HCT116 (cell line): ENCODE measurements at regions not wholly inside any gene's neighbourhood (a gene's known extent, or its start where the extent isn't known, plus 50 kb on each side); places are given as distances from the start of the nearest gene placed in this dataset.

Source experiments
- ATAC-seq: fragments of 200-7000 bp; cut with Tn5 transposase; 2 replicates; pipeline ENCODE4 v1.9.1; 2020; ENCODE audit warnings: mild to moderate bottlenecking, moderate library complexity
- BruUV-seq: library from RNA; stranded (reverse); fragments of 400-500 nt; replicated peaks from 2 replicates; lab custom pipeline; 2021; lab: Mats Ljungman, UMichigan
- CTCF ChIA-PET: fragments of 300-600 bp; sonication (Branson Sonifier 250); formaldehyde crosslinking; loops from one replicate; lab custom pipeline; 2021; ENCODE audit warnings: antibody characterized with exemption; lab: Charles Lee
- POLR2A ChIA-PET: fragments of 300-600, 350-600 bp; sonication (Branson Sonifier 250); formaldehyde crosslinking; loops from one replicate; lab custom pipeline; 2021; ENCODE audit warnings: antibody characterized with exemption; lab: Charles Lee
- RAD21 ChIA-PET, 2 experiments: fragments of 300-600 bp; sonication (Branson Sonifier 250); formaldehyde crosslinking; loops; one replicate each; lab custom pipeline; 2023; ENCODE audit warnings: low total read pairs in 2 of 2; ENCODE audit not compliant: uncharacterized antibody in 2 of 2, unreplicated experiment in 2 of 2, low non-redundant PET in 1 of 2; lab: Charles Lee
- DNase-seq: peaks from one replicate; pipeline ENCODE4 v3.0.0-alpha.2; 2010; ENCODE audit warnings: low read depth, low spot score
- H2AFZ ChIP-seq: fragments of 200-600 bp; shearing (Covaris generic), sonication (generic); 2 replicates; pipeline ENCODE4 v1.6.1; 2017; ENCODE audit warnings: low read depth, mixed run types, mixed read lengths, antibody characterized with exemption, low read length; ENCODE audit not compliant: poor library complexity, severe bottlenecking
- H3K27ac ChIP-seq: 2 replicates; pipeline ENCODE4 v1.5.1; 2012; ENCODE audit warnings: low read depth, low read length
- H3K27me3 ChIP-seq: fragments of 200-600 bp; sonication (generic); 2 replicates; pipeline ENCODE4 v1.6.1; 2016; ENCODE audit warnings: mixed run types, low read length, mixed read lengths; ENCODE audit not compliant: insufficient read depth
- H3K36me3 ChIP-seq, 2 experiments: fragments of 200-500 bp in 1 of 2; fragments of 200-600 bp in 1 of 2; sonication (Bioruptor generic) in 1 of 2; sonication (generic) in 1 of 2; 2 replicates each; pipeline versions ENCODE4 v1.5.1 to v1.6.1; 2014 to 2016; ENCODE audit warnings: low read length in 2 of 2, inconsistent platforms in 1 of 2, mixed read lengths in 1 of 2, mixed run types in 1 of 2; ENCODE audit not compliant: insufficient read depth in 2 of 2, control insufficient read depth in 1 of 2
- H3K4me1 ChIP-seq, 2 experiments: fragments of 200-600 bp in 1 of 2; sonication (generic) in 1 of 2; 2 replicates each; pipeline versions ENCODE4 v1.5.1 to v1.6.1; 2012 to 2017; ENCODE audit warnings: low read length in 2 of 2, inconsistent platforms in 1 of 2, mild to moderate bottlenecking in 1 of 2, mixed read lengths in 1 of 2, mixed run types in 1 of 2, moderate library complexity in 1 of 2; ENCODE audit not compliant: insufficient read depth in 2 of 2, control insufficient read depth in 1 of 2
- H3K4me2 ChIP-seq: fragments of 200-600 bp; sonication (generic); 2 replicates; pipeline ENCODE4 v1.6.1; 2017; ENCODE audit warnings: mixed run types, low read length, mixed read lengths
- H3K4me3 ChIP-seq, 2 experiments: fragments of 200-600 bp in 1 of 2; sonication (generic) in 1 of 2; replicated peaks in 1 of 2; 2 replicates each; pipeline ENCODE4 v1.5.1; 2011 to 2016; ENCODE audit warnings: low read length in 2 of 2, control low read depth in 1 of 2, low read depth in 1 of 2, mild to moderate bottlenecking in 1 of 2, mixed read lengths in 1 of 2, mixed run types in 1 of 2
- H3K79me2 ChIP-seq: fragments of 200-600 bp; sonication (generic); 2 replicates; pipeline ENCODE4 v1.6.1; 2017; ENCODE audit warnings: mild to moderate bottlenecking, mixed run types, low read length, moderate library complexity, mixed read lengths; ENCODE audit not compliant: insufficient read depth
- H3K9ac ChIP-seq: fragments of 200-600 bp; sonication (generic); 2 replicates; pipeline ENCODE4 v1.6.1; 2016; ENCODE audit warnings: low read length, mixed read lengths
- H3K9me2 ChIP-seq: fragments of 200-600 bp; sonication (generic), shearing (Covaris generic); 2 replicates; pipeline ENCODE4 v1.6.1; 2017; ENCODE audit warnings: mixed run types, mild to moderate bottlenecking, moderate library complexity; ENCODE audit not compliant: insufficient read depth
- H3K9me3 ChIP-seq, 2 experiments: fragments of 200-500 bp in 1 of 2; fragments of 200-600 bp in 1 of 2; sonication (Bioruptor generic) in 1 of 2; sonication (generic) in 1 of 2; 2 replicates each; pipeline ENCODE4 v1.6.1; 2014 to 2017; ENCODE audit warnings: low read length in 2 of 2, mixed read lengths in 2 of 2, inconsistent platforms in 1 of 2, low read depth in 1 of 2, mild to moderate bottlenecking in 1 of 2, mixed run types in 1 of 2, moderate library complexity in 1 of 2; ENCODE audit not compliant: control insufficient read depth in 1 of 2, insufficient read depth in 1 of 2
- H4K20me1 ChIP-seq: fragments of 200-600 bp; sonication (generic), shearing (Covaris generic); 2 replicates; pipeline ENCODE4 v1.6.1; 2017; ENCODE audit warnings: mixed run types, mild to moderate bottlenecking, moderate library complexity; ENCODE audit not compliant: insufficient read depth
- CEBPB ChIP-seq: IDR thresholded peaks from 2 replicates; pipeline ENCODE4 v1.6.1; 2012; ENCODE audit warnings: low read depth
- EGR1 ChIP-seq: IDR thresholded peaks from 2 replicates; pipeline ENCODE4 v1.6.1; 2012; ENCODE audit warnings: low read depth
- FOSL1 ChIP-seq: IDR thresholded peaks from 2 replicates; pipeline ENCODE4 v1.6.1; 2012; ENCODE audit warnings: low read depth
- JUND ChIP-seq: IDR thresholded peaks from 2 replicates; pipeline ENCODE4 v1.6.1; 2012
- MAX ChIP-seq: IDR thresholded peaks from 2 replicates; pipeline ENCODE4 v1.6.1; 2012
- POLR2A ChIP-seq: IDR thresholded peaks from 2 replicates; pipeline ENCODE4 v1.7.0; 2011; ENCODE audit warnings: borderline replicate concordance; ENCODE audit not compliant: insufficient read depth, insufficient read length; ENCODE audit errors: extremely low read depth
- POLR2AphosphoS5 ChIP-seq: IDR thresholded peaks from 2 replicates; pipeline ENCODE4 v1.6.1; 2011; ENCODE audit warnings: mild to moderate bottlenecking, low read depth, low read length, moderate library complexity
- RAD21 ChIP-seq: IDR thresholded peaks from 2 replicates; pipeline ENCODE4 v1.6.1; 2012; ENCODE audit warnings: low read depth, mild to moderate bottlenecking
- REST ChIP-seq: IDR thresholded peaks from 2 replicates; pipeline ENCODE4 v1.6.1; 2012; ENCODE audit warnings: low read depth
- SIN3A ChIP-seq: IDR thresholded peaks from 2 replicates; pipeline ENCODE4 v1.6.1; 2012; ENCODE audit warnings: low read depth
- SP1 ChIP-seq: IDR thresholded peaks from 2 replicates; pipeline ENCODE4 v1.6.1; 2012; ENCODE audit warnings: low read depth
- SRF ChIP-seq: IDR thresholded peaks from 2 replicates; pipeline ENCODE4 v1.6.1; 2012; ENCODE audit warnings: low read depth
- YY1 ChIP-seq: IDR thresholded peaks from 2 replicates; pipeline ENCODE4 v1.6.1; 2011; ENCODE audit warnings: low read length, low read depth, moderate library complexity, mild to moderate bottlenecking; ENCODE audit not compliant: insufficient replicate concordance; ENCODE audit errors: extremely low read depth
- ZFX ChIP-seq: fragments of 450-650 bp; IDR thresholded peaks from 2 replicates; pipeline ENCODE4 v1.6.1; 2017
- ZNF274 ChIP-seq: fragments of 200-500 bp; sonication (Bioruptor generic); IDR thresholded peaks from 2 replicates; pipeline ENCODE4 v1.6.1; 2014; ENCODE audit warnings: mild to moderate bottlenecking, low read depth, low read length, inconsistent platforms
- intact Hi-C: fragments of 100-400 bp; cut with micrococcal nuclease; formaldehyde crosslinking; loops from 2 replicates; pipeline ENCODE4 v1.10.0; 2022
- TF ChIP-seq, protein P1 (sequence below), 3 experiments: fragments of 200-600 bp in 1 of 3; sonication (generic) in 1 of 3; IDR thresholded peaks in 2 of 3; conservative IDR thresholded peaks in 1 of 3; 2 replicates each; pipeline ENCODE4 v1.5.1; 2012 to 2017; ENCODE audit warnings: low read depth in 2 of 3, low read length in 2 of 3, antibody characterized with exemption in 1 of 3, borderline replicate concordance in 1 of 3, control low read depth in 1 of 3, mild to moderate bottlenecking in 1 of 3, mixed read lengths in 1 of 3, mixed run types in 1 of 3, moderate library complexity in 1 of 3; ENCODE audit not compliant: insufficient read depth in 1 of 3
- TF ChIP-seq, protein P2 (sequence below): IDR thresholded peaks from 2 replicates; pipeline ENCODE4 v1.6.1; 2011; ENCODE audit warnings: mild to moderate bottlenecking, low read length, moderate library complexity; ENCODE audit not compliant: insufficient replicate concordance; ENCODE audit errors: extremely low read depth

GRCh38 chr19:27805848-27806247 is 1407.1 kb downstream of the UQCRFS1 start:
- BruUV-seq = no TSS peak
- Histone ChIP-seq H3K79me2 (0 out of 2 replicates have a peak, but pooled peaks cover 4% of the 10 kb centered on the region), H3K27me3 (no peaks in the 10 kb centered on the region), H2AFZ (no peak overlapping the region), H3K4me3 (no peak overlapping the region), H3K4me2 (no peak overlapping the region), H3K27ac (no peak overlapping the region), H4K20me1 (no peaks in the 10 kb centered on the region), H3K9me2 (no peaks in the 10 kb centered on the region), H3K9me3 (no peaks in the 10 kb centered on the region), H3K9ac (no peak overlapping the region), H3K36me3 (no peaks in the 10 kb centered on the region; a peak in 1 of 4 replicates), H3K4me1 (no peaks in the 10 kb centered on the region)
- ChIA-PET CTCF (no interaction called here), POLR2A (no interaction called here), RAD21 (no interaction called here)
- TF ChIP-seq FOSL1 = no peak
- TF ChIP-seq SIN3A = no peak
- no peak for TF ChIP-seq SP1
- TF ChIP-seq POLR2A = no peak
- TF ChIP-seq ZNF274 = no peak
- TF ChIP-seq, protein P1, sequence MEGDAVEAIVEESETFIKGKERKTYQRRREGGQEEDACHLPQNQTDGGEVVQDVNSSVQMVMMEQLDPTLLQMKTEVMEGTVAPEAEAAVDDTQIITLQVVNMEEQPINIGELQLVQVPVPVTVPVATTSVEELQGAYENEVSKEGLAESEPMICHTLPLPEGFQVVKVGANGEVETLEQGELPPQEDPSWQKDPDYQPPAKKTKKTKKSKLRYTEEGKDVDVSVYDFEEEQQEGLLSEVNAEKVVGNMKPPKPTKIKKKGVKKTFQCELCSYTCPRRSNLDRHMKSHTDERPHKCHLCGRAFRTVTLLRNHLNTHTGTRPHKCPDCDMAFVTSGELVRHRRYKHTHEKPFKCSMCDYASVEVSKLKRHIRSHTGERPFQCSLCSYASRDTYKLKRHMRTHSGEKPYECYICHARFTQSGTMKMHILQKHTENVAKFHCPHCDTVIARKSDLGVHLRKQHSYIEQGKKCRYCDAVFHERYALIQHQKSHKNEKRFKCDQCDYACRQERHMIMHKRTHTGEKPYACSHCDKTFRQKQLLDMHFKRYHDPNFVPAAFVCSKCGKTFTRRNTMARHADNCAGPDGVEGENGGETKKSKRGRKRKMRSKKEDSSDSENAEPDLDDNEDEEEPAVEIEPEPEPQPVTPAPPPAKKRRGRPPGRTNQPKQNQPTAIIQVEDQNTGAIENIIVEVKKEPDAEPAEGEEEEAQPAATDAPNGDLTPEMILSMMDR (IDR thresholded peaks at IDR 0.05 in 2 of 3, conservative IDR thresholded peaks at IDR 0.05 in 1 of 3; ENCODE audit: borderline replicate concordance in 1 of 3, insufficient read depth in 1 of 3, low read depth in 2 of 3, low read length in 2 of 3) = no peak
- TF ChIP-seq SRF = no peak
- TF ChIP-seq MAX = no peak
- no peak for TF ChIP-seq RAD21
- TF ChIP-seq, protein P2, sequence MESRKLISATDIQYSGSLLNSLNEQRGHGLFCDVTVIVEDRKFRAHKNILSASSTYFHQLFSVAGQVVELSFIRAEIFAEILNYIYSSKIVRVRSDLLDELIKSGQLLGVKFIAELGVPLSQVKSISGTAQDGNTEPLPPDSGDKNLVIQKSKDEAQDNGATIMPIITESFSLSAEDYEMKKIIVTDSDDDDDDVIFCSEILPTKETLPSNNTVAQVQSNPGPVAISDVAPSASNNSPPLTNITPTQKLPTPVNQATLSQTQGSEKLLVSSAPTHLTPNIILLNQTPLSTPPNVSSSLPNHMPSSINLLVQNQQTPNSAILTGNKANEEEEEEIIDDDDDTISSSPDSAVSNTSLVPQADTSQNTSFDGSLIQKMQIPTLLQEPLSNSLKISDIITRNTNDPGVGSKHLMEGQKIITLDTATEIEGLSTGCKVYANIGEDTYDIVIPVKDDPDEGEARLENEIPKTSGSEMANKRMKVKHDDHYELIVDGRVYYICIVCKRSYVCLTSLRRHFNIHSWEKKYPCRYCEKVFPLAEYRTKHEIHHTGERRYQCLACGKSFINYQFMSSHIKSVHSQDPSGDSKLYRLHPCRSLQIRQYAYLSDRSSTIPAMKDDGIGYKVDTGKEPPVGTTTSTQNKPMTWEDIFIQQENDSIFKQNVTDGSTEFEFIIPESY = no peak
- no peak for TF ChIP-seq CEBPB
- no peak for TF ChIP-seq ZFX
- TF ChIP-seq EGR1 = no peak
- no peak for TF ChIP-seq YY1
- TF ChIP-seq REST = no peak
- no peak for TF ChIP-seq POLR2AphosphoS5
- TF ChIP-seq JUND = no peak
- ATAC-seq (no peak), DNase-seq (no peak)
- intact Hi-C loops = no loop called here
